CD4-positive, alpha-beta memory T cell (primary cell): ENCODE measurements at regions not wholly inside any gene's neighbourhood (a gene's known extent, or its start where the extent isn't known, plus 50 kb on each side); places are given as distances from the start of the nearest gene placed in this dataset.
"Not testable (repeated sequence)": the region's sequence is repeated elsewhere in the genome, so short reads cannot be mapped to it uniquely, and the experiment has no call there.

Experiments
- CTCF ChIA-PET: fragments of 350-600 bp; sonication (Branson Sonifier 250); formaldehyde crosslinking; loops from one replicate; lab custom pipeline; 2021; ENCODE audit warnings: inconsistent platforms; ENCODE audit not compliant: partially characterized antibody; lab: Charles Lee
- POLR2A ChIA-PET: fragments of 350-600 bp; sonication (Branson Sonifier 250); formaldehyde crosslinking; loops from one replicate; lab custom pipeline; 2021; ENCODE audit not compliant: partially characterized antibody; lab: Charles Lee
- DNase-seq, 5 donors: peaks; one replicate each; pipeline versions ENCODE4 v3.0.0 to v3.0.0-alpha.2; 2020 to 2022; ENCODE audit warnings: mixed read lengths in 1 of 5
- H3K27ac ChIP-seq: one replicate; pipeline ENCODE4 v1.7.0; 2013; ENCODE audit warnings: low read depth, low read length
- H3K27me3 ChIP-seq: 2 replicates; pipeline ENCODE4 v1.7.0; 2013; ENCODE audit warnings: mild to moderate bottlenecking, low read length, moderate library complexity; ENCODE audit not compliant: insufficient read depth
- H3K36me3 ChIP-seq: 2 replicates; pipeline ENCODE4 v1.7.0; 2013; ENCODE audit warnings: mild to moderate bottlenecking, low read length, moderate library complexity; ENCODE audit not compliant: insufficient read depth
- H3K4me1 ChIP-seq: 2 replicates; pipeline ENCODE4 v1.7.0; 2013; ENCODE audit warnings: mild to moderate bottlenecking, low read length, moderate library complexity; ENCODE audit not compliant: insufficient read depth
- H3K4me3 ChIP-seq, 2 donors: one replicate each; pipeline ENCODE4 v1.7.0; 2013; ENCODE audit warnings: low read length in 2 of 2, mild to moderate bottlenecking in 1 of 2
- H3K9me3 ChIP-seq, 2 donors: one replicate each; pipeline ENCODE4 v1.7.0; 2013; ENCODE audit warnings: low read length in 2 of 2, control low read depth in 1 of 2; ENCODE audit not compliant: control insufficient read depth in 1 of 2
- H3K27ac Mint-ChIP-seq, 7 donors: one replicate each; pipeline ENCODE4 v1.8.0; 2020 to 2021; ENCODE audit warnings: mixed read lengths in 7 of 7, mild to moderate bottlenecking in 6 of 7, inconsistent platforms in 3 of 7, moderate library complexity in 3 of 7
- H3K27me3 Mint-ChIP-seq, 2 donors: one replicate each; pipeline ENCODE4 v1.8.0; 2020 to 2021; ENCODE audit warnings: mixed read lengths in 2 of 2
- H3K36me3 Mint-ChIP-seq, 2 donors: one replicate each; pipeline ENCODE4 v1.8.0; 2020 to 2021; ENCODE audit warnings: mixed read lengths in 2 of 2, inconsistent platforms in 1 of 2, mild to moderate bottlenecking in 1 of 2
- H3K4me1 Mint-ChIP-seq, 4 donors: one replicate each; pipeline ENCODE4 v1.8.0; 2020 to 2021; ENCODE audit warnings: mixed read lengths in 4 of 4, mild to moderate bottlenecking in 1 of 4
- H3K4me3 Mint-ChIP-seq, 8 donors: one replicate each; pipeline ENCODE4 v1.8.0; 2020 to 2021; ENCODE audit warnings: mixed read lengths in 8 of 8, mild to moderate bottlenecking in 7 of 8, moderate library complexity in 6 of 8, inconsistent platforms in 3 of 8
- H3K9me3 Mint-ChIP-seq, 8 donors: one replicate each; pipeline ENCODE4 v1.8.0; 2020 to 2021; ENCODE audit warnings: mixed read lengths in 8 of 8, mild to moderate bottlenecking in 5 of 8, inconsistent platforms in 3 of 8, moderate library complexity in 1 of 8
- intact Hi-C: fragments of 100-400 bp; cut with micrococcal nuclease; formaldehyde crosslinking; loops from one replicate; pipeline ENCODE4 v1.15.1; 2023

- Histone ChIP-seq H3K4me1 (no peaks in the 10 kb centered on the region), H3K36me3 (no peaks in the 10 kb centered on the region), H3K4me3 (no peak overlapping the region), H3K27me3 (no peaks in the 10 kb centered on the region), H3K27ac (no peak overlapping the region), H3K9me3 (no peaks in the 10 kb centered on the region)
- H3K27ac Mint-ChIP-seq, result no peak overlapping the region
- no peak for DNase-seq
- intact Hi-C loops, result no loop called here
- peaks cover 0 to 10% (median 0%) of the 10 kb centered on the region in 8 donors for H3K9me3 Mint-ChIP-seq
- no peak overlapping the region for H3K4me3 Mint-ChIP-seq
- no peaks in the 10 kb centered on the region for H3K4me1 Mint-ChIP-seq
- H3K27me3 Mint-ChIP-seq, result peaks cover 0 to 1% of the 10 kb centered on the region in 2 donors
- ChIA-PET CTCF (no interaction called here), POLR2A (no interaction called here)
- H3K36me3 Mint-ChIP-seq, result no peaks in the 10 kb centered on the region
Measured at GRCh38 chr14:56995010-56995409, 184.7 kb upstream of the OTX2 start.

DNA sequence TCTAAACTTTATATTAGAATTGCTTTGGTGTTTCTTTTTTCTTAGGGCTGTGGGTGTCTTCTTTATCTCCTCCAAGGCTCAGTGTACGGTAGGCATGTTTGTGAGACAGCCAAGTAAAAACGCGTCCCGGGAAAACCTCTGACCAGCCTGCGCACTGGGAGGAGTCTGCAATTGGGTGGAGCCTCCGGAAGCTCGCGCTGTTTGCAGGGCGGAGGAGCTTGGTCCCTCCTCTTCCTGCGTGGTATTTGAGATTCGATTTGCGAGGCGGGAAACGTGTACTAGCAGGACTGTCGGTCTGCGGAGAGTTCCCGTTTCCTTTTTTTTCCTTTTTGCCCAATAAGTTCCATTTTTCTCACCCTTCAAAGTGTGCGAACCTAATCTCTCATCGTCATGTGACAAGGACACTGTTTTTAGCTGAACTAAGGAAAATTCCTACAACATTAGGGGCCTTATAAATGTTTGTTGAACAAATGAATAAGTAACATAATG is 182.1 kb upstream of the OTX2 start:
- no peaks in the 10 kb centered on the region for H3K4me1 Mint-ChIP-seq
- Histone ChIP-seq H3K27ac (no peak overlapping the region), H3K4me1 (no peaks in the 10 kb centered on the region), H3K36me3 (no peaks in the 10 kb centered on the region), H3K27me3 (no peaks in the 10 kb centered on the region), H3K4me3 (no peak overlapping the region), H3K9me3 (no peaks in the 10 kb centered on the region)
- H3K27me3 Mint-ChIP-seq, result no peaks in the 10 kb centered on the region
- no peak overlapping the region for H3K27ac Mint-ChIP-seq
- no peaks in the 10 kb centered on the region for H3K36me3 Mint-ChIP-seq
- intact Hi-C loops, result no loop called here
- CTCF ChIA-PET, result no interaction called here
- POLR2A ChIA-PET, result no interaction called here
- peaks cover 0 to 14% (median 0%) of the 10 kb centered on the region in 8 donors for H3K9me3 Mint-ChIP-seq
- no peak for DNase-seq
- H3K4me3 Mint-ChIP-seq, result no peak overlapping the region

DNA sequence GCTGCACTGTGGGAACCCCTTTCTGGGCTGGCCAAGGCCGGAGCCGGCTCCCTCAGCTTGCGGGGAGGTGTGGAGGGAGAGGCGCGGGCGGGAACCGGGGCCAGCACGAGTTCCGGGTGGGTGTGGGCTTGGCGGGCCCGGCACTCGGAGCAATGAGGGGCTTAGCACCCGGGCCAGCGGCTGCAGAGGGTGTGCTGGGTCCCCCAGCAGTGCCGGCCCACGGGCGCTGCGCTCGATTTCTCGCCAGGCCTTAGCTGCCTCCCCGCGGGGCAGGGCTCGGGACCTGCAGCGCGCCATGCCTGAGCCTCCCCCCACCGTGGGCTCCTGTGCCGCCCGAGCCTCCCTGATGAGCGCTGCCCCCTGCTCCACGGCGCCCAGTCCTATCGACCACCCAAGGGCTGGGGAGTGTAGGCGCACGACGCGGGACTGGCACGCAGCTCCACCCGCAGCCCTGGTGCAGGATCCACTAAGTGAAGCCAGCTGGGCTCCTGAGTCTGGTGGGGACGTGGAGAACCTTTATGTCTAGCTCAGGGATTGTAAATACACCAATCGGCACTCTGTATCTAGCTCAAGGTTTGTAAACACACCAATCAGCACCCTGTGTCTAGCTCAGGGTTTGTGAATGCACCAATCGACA is 180.8 kb upstream of the OTX2 start:
- H3K27ac Mint-ChIP-seq, H3K4me3 ChIP-seq, H3K27me3 ChIP-seq, H3K36me3 Mint-ChIP-seq, intact Hi-C loops, H3K4me3 Mint-ChIP-seq, H3K27ac ChIP-seq, CTCF ChIA-PET, H3K4me1 Mint-ChIP-seq, H3K9me3 ChIP-seq, H3K27me3 Mint-ChIP-seq, DNase-seq, POLR2A ChIA-PET, H3K36me3 ChIP-seq, H3K4me1 ChIP-seq: not testable (repeated sequence)
- H3K9me3 Mint-ChIP-seq, result peaks cover 0 to 14% (median 0%) of the 10 kb centered on the region in 8 donors

- DNase-seq, result no peak
- Histone ChIP-seq H3K9me3 (no peaks in the 10 kb centered on the region), H3K4me3 (no peak overlapping the region), H3K4me1 (no peaks in the 10 kb centered on the region), H3K27ac (no peak overlapping the region), H3K27me3 (no peaks in the 10 kb centered on the region), H3K36me3 (no peaks in the 10 kb centered on the region)
- H3K36me3 Mint-ChIP-seq, result no peaks in the 10 kb centered on the region
- peaks cover 0 to 1% of the 10 kb centered on the region in 2 donors for H3K27me3 Mint-ChIP-seq
- H3K4me3 Mint-ChIP-seq, result no peak overlapping the region
- intact Hi-C loops, result no loop called here
- peaks cover 0 to 14% (median 0%) of the 10 kb centered on the region in 8 donors for H3K9me3 Mint-ChIP-seq
- CTCF ChIA-PET, result no interaction called here
- H3K4me1 Mint-ChIP-seq, result no peaks in the 10 kb centered on the region
- no peak overlapping the region for H3K27ac Mint-ChIP-seq
- POLR2A ChIA-PET, result no interaction called here
Measured at GRCh38 chr14:56989359-56989758, 179.1 kb upstream of the OTX2 start.

DNA sequence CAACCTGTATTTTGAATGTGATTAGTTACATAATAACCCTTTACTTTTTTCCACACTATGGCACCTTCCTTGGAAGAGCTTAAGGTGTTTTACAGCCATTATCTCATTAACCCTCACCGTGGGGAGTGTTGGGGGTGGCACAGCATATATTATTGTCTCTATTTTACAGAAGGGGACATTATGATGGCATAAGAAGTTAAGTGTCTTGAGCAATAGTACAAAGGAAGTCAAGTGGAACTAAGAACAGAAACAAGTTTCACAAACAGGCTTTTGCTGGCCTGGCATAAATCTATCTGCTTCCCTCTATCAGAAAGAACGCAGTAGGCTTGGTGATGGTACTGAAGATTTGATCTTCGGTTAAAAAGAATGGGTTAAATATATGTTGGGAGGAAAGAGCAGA is 169.7 kb upstream of the OTX2 start:
- Histone ChIP-seq H3K27me3 (no peaks in the 10 kb centered on the region), H3K4me1 (no peaks in the 10 kb centered on the region), H3K36me3 (no peaks in the 10 kb centered on the region), H3K4me3 (no peak overlapping the region), H3K9me3 (no peaks in the 10 kb centered on the region), H3K27ac (no peak overlapping the region)
- Mint-ChIP-seq H3K4me1 (no peaks in the 10 kb centered on the region), H3K27ac (no peak overlapping the region), H3K27me3 (peaks cover 2 to 7% of the 10 kb centered on the region in 2 donors), H3K9me3 (no peaks in the 10 kb centered on the region), H3K36me3 (no peaks in the 10 kb centered on the region), H3K4me3 (no peak overlapping the region)
- intact Hi-C loops, result no loop called here
- CTCF ChIA-PET, result no interaction called here
- POLR2A ChIA-PET, result no interaction called here
- no peak for DNase-seq

DNA sequence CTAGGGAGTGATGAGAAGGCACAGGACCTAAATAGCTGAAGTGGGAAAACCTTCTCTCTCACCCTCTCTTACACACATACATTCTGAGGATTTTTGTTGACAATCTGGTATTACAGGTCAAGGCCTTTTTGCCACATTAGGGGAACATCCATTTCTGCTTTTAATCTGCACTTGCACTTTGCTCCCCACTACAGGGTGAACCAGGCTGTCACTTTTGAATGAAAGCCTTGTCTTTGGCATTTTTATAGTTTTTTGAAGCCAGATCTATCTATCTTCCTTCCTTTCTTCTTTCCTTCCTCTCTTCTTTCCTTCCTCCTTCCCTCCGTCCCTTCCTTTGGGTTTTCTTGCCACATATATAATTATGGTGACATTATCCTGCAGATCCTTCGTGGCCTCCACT is 165.9 kb upstream of the OTX2 start:
- intact Hi-C loops, result no loop called here
- no peaks in the 10 kb centered on the region for H3K9me3 Mint-ChIP-seq

DNA sequence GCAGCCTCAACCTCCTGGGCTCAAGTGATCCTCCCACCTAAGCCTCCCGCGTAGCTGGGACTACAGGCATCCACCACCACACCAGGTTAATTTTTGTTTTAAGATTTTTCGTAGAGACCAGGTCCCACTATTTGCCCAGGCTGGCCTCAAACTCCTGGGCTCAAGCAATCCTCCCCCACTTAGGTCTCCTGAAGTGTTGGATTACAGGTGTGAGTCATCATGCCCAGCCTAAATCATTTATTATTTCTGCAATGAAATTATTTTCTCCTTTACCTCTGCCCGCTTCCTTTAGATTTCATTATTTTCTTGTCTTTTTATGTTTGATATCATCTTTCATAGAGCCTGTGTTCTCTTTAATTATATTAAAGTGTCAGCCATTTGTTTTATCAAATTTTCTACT is 165.2 kb upstream of the OTX2 start:
- Mint-ChIP-seq H3K4me1 (no peaks in the 10 kb centered on the region), H3K4me3 (no peak overlapping the region), H3K27me3 (peaks cover 2% of the 10 kb centered on the region in 2 donors), H3K9me3 (no peaks in the 10 kb centered on the region), H3K27ac (no peak overlapping the region), H3K36me3 (no peaks in the 10 kb centered on the region)
- intact Hi-C loops, result no loop called here
- H3K36me3 ChIP-seq, result no peaks in the 10 kb centered on the region
- no peaks in the 10 kb centered on the region for H3K4me1 ChIP-seq
- no peak overlapping the region for H3K27ac ChIP-seq
- POLR2A ChIA-PET, result no interaction called here
- CTCF ChIA-PET, result no interaction called here
- no peak overlapping the region for H3K4me3 ChIP-seq
- no peak for DNase-seq
- H3K27me3 ChIP-seq, result no peaks in the 10 kb centered on the region
- no peaks in the 10 kb centered on the region for H3K9me3 ChIP-seq

More for the DNA sequence above, 165.9 kb upstream of the OTX2 start:
- Mint-ChIP-seq H3K4me1 (no peaks in the 10 kb centered on the region), H3K4me3 (no peak overlapping the region), H3K27ac (no peak overlapping the region), H3K36me3 (no peaks in the 10 kb centered on the region), H3K27me3 (peaks cover 2% of the 10 kb centered on the region in 2 donors)
- Histone ChIP-seq H3K36me3 (no peaks in the 10 kb centered on the region), H3K27me3 (no peaks in the 10 kb centered on the region), H3K4me3 (no peak overlapping the region), H3K9me3 (no peaks in the 10 kb centered on the region), H3K4me1 (no peaks in the 10 kb centered on the region), H3K27ac (no peak overlapping the region)
- ChIA-PET CTCF (no interaction called here), POLR2A (no interaction called here)
- DNase-seq, result no peak
